Hepatocyte (in vitro differentiated cells): ENCODE measurements at regions not wholly inside any gene's neighbourhood (a gene's known extent, or its start where the extent isn't known, plus 50 kb on each side); places are given as distances from the start of the nearest gene placed in this dataset.

ENCODE experiments used
- DNase-seq: peaks from one replicate; pipeline ENCODE4 v3.0.0-alpha.2; 2016; ENCODE audit warnings: low spot score
- H2AFZ ChIP-seq: fragments of 200-600 bp; sonication (generic); 2 replicates; pipeline ENCODE4 v1.6.0; 2016; ENCODE audit warnings: antibody characterized with exemption, mild to moderate bottlenecking
- H3K27ac ChIP-seq: fragments of 200-600 bp; sonication (generic); 2 replicates; pipeline ENCODE4 v1.5.1; 2016; ENCODE audit warnings: mild to moderate bottlenecking
- H3K27me3 ChIP-seq: fragments of 200-600 bp; sonication (generic); 2 replicates; pipeline ENCODE4 v1.6.1; 2016
- H3K36me3 ChIP-seq: fragments of 200-600 bp; sonication (generic); replicated peaks from 2 replicates; pipeline ENCODE4 v1.5.1; 2016; ENCODE audit warnings: low read depth; ENCODE audit not compliant: insufficient read depth
- H3K4me1 ChIP-seq: fragments of 200-600 bp; sonication (generic); 2 replicates; pipeline ENCODE4 v1.5.1; 2016; ENCODE audit warnings: mild to moderate bottlenecking, moderate library complexity; ENCODE audit not compliant: insufficient read depth
- H3K4me2 ChIP-seq: fragments of 200-600 bp; sonication (generic); 2 replicates; pipeline ENCODE4 v1.6.0; 2016
- H3K4me3 ChIP-seq: fragments of 200-600 bp; sonication (generic); 2 replicates; pipeline ENCODE4 v1.5.1; 2016; ENCODE audit warnings: mild to moderate bottlenecking
- H3K79me2 ChIP-seq: fragments of 200-600 bp; sonication (generic); 2 replicates; pipeline ENCODE4 v1.6.0; 2017; ENCODE audit warnings: mild to moderate bottlenecking
- H3K9me2 ChIP-seq: fragments of 200-600 bp; sonication (generic); replicated peaks from 2 replicates; pipeline ENCODE4 v1.6.0; 2017; ENCODE audit warnings: mild to moderate bottlenecking; ENCODE audit not compliant: insufficient read depth
- H3K9me3 ChIP-seq: fragments of 200-600 bp; sonication (generic); 2 replicates; pipeline ENCODE4 v1.5.1; 2016; ENCODE audit warnings: low read depth, mild to moderate bottlenecking
- H4K20me1 ChIP-seq: fragments of 200-600 bp; sonication (generic); 2 replicates; pipeline ENCODE4 v1.6.0; 2016; ENCODE audit warnings: mild to moderate bottlenecking; ENCODE audit not compliant: insufficient read depth, poor library complexity, severe bottlenecking
- EZH2 ChIP-seq: fragments of 200-600 bp; sonication (generic); IDR thresholded peaks from 2 replicates; pipeline ENCODE4 v1.6.1; 2016; ENCODE audit warnings: antibody characterized with exemption, mild to moderate bottlenecking, borderline replicate concordance
- EZH2phosphoT487 ChIP-seq: fragments of 200-600 bp; sonication (generic); IDR thresholded peaks from one replicate; pipeline ENCODE4 v1.6.1; 2018; ENCODE audit warnings: antibody characterized with exemption, mild to moderate bottlenecking, low read depth, moderate library complexity; ENCODE audit not compliant: unreplicated experiment, severe bottlenecking
- WGBS: methylation state at CpG from one replicate; pipeline ENCODE4 v1.1.6; 2016; ENCODE audit warnings: low lambda C conversion rate; ENCODE audit errors: missing lambda C conversion rate; 5-methylcytosine and 5-hydroxymethylcytosine counted together
- TF ChIP-seq, protein P1 (sequence below): fragments of 200-600 bp; sonication (generic); IDR thresholded peaks from 2 replicates; pipeline ENCODE4 v1.5.1; 2016; ENCODE audit warnings: antibody characterized with exemption, mild to moderate bottlenecking; ENCODE audit not compliant: poor library complexity

DNA sequence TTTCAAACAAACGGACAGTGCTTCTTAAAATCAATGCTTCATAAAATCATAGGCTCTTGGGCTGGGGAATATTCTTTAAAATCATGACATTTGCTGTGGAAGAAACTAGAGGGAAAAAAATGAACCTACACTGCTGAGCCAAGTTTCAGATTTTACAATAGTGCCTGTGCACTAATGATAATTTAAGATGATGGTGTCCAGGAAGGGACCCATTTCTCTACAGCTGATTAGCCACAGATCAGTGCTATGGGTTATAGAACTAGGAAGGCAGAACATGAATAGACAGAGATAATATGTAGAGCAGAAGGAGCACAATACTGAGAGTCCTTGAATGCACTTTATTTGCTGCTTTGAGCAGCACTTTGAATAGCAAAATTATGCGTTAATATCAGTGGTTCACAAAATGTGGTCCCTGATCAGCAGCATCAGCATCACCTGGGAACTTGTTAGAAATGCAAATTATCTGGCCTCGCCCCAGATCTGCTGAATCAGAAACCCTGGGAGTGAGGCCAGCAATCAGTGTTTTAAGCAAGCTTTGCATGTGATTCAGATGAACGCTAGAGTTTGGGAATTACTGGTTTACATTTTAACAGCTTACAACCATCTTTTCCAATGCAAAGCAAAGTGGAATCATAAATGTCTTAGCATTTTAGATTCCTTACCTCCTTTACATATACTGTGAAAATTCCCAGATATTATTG lies 135.8 kb upstream of the ANKRD28 start:
- WGBS: 85% methylated on average over 4 of the region's 4 CpGs
- TF ChIP-seq EZH2phosphoT487 (no peak), EZH2 (no peak)
- TF ChIP-seq, protein P1, sequence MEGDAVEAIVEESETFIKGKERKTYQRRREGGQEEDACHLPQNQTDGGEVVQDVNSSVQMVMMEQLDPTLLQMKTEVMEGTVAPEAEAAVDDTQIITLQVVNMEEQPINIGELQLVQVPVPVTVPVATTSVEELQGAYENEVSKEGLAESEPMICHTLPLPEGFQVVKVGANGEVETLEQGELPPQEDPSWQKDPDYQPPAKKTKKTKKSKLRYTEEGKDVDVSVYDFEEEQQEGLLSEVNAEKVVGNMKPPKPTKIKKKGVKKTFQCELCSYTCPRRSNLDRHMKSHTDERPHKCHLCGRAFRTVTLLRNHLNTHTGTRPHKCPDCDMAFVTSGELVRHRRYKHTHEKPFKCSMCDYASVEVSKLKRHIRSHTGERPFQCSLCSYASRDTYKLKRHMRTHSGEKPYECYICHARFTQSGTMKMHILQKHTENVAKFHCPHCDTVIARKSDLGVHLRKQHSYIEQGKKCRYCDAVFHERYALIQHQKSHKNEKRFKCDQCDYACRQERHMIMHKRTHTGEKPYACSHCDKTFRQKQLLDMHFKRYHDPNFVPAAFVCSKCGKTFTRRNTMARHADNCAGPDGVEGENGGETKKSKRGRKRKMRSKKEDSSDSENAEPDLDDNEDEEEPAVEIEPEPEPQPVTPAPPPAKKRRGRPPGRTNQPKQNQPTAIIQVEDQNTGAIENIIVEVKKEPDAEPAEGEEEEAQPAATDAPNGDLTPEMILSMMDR: no peak
- H2AFZ ChIP-seq: no peak overlapping the region
- no peaks in the 10 kb centered on the region for H3K4me1 ChIP-seq
- DNase-seq: no peak
- no peak overlapping the region for H3K27ac ChIP-seq
- no peaks in the 10 kb centered on the region for H3K9me2 ChIP-seq
- no peaks in the 10 kb centered on the region for H3K79me2 ChIP-seq
- H4K20me1 ChIP-seq: no peaks in the 10 kb centered on the region
- H3K9me3 ChIP-seq: no peaks in the 10 kb centered on the region
- H3K27me3 ChIP-seq: no peaks in the 10 kb centered on the region
- no peak overlapping the region for H3K4me3 ChIP-seq
- no peaks in the 10 kb centered on the region for H3K36me3 ChIP-seq
- H3K4me2 ChIP-seq: no peak overlapping the region

DNA sequence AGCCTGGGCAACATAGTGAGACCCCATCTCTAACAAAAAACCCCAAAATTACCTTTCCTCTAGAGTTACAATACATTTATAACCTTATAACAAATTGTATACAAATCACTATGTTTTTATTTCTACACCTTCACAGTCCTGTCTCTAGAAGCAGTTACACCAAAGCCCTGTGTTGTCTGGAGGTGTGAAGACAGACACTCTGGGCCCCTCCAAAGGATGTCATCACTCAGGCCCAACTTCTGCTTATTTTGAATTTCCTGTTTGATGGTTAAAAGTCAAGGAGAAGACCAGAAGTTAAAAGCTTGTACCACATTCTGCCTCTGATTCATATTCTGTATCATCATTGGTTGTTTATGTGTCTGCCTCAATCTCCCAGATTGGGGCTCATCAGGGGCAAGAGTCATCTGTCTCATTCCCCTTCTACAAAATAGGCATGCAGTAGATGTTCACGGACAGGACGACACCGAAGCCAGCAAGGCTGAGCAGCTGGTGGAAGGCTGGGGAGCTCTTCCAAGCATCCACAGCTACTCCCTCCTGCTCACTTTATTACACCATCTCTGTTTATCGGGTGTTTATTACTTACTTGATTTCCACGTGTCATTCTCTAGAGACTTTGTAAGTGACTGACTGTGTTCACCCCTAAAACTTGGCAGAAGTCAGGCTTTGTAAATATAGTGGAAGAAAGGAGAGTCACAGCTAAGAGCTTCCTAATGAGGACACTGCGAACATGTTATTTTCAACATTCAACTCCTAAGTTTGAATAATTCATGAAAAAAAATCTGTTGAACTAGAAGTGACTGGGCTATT lies 136.8 kb upstream of the ANKRD28 start:
- no peak for DNase-seq
- TF ChIP-seq EZH2: no peak
- TF ChIP-seq, protein P1: no peak
- TF ChIP-seq EZH2phosphoT487: no peak
- H3K4me3 ChIP-seq: no peak overlapping the region
- H3K9me3 ChIP-seq: no peaks in the 10 kb centered on the region
- H3K27me3 ChIP-seq: no peaks in the 10 kb centered on the region
- WGBS: 95% methylated on average over 6 of the region's 6 CpGs
- H3K27ac ChIP-seq: no peak overlapping the region
- H3K4me1 ChIP-seq: no peaks in the 10 kb centered on the region
- no peaks in the 10 kb centered on the region for H3K9me2 ChIP-seq
- H4K20me1 ChIP-seq: no peaks in the 10 kb centered on the region
- H3K4me2 ChIP-seq: no peak overlapping the region
- no peaks in the 10 kb centered on the region for H3K36me3 ChIP-seq
- H3K79me2 ChIP-seq: no peaks in the 10 kb centered on the region
- no peak overlapping the region for H2AFZ ChIP-seq

DNA sequence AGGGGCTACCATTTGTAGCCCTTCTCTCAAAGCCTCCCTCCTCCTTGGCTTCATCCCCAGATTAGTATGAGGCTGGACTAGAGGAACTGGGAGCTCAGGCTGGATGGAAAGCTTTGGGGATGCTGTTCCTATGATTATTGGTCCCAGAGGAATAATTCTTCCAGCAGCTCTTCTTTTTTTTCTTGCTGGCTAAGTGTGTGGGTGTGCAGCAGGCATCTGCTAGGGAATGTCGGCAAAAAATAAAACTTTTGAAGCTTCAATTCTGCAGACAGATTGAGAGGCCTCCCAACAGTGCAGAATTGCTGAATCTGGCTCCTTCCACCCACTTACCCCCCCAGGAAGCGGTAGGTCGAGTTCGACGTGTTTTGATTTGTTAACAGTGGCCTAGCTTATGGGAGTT lies 138.5 kb upstream of the ANKRD28 start:
- Histone ChIP-seq H3K9me2 (no peaks in the 10 kb centered on the region), H3K4me1 (no peaks in the 10 kb centered on the region), H3K4me2 (no peak overlapping the region), H3K27me3 (no peaks in the 10 kb centered on the region), H3K4me3 (no peak overlapping the region), H4K20me1 (no peaks in the 10 kb centered on the region), H2AFZ (no peak overlapping the region), H3K9me3 (no peaks in the 10 kb centered on the region), H3K36me3 (no peaks in the 10 kb centered on the region), H3K27ac (no peak overlapping the region), H3K79me2 (no peaks in the 10 kb centered on the region)
- WGBS: 66% methylated on average over 5 of the region's 5 CpGs
- no peak for DNase-seq
- TF ChIP-seq EZH2phosphoT487 (no peak), EZH2 (no peak)
- TF ChIP-seq, protein P1: no peak
